D721Med (cell line): ENCODE measurements at regions not wholly inside any gene's neighbourhood (a gene's known extent, or its start where the extent isn't known, plus 50 kb on each side); places are given as distances from the start of the nearest gene placed in this dataset.

Experiments
- DNase-seq: peaks from one replicate; pipeline ENCODE4 v3.0.0; 2011; ENCODE audit warnings: low spot score; ENCODE audit not compliant: insufficient read length
- FAIRE-seq: peaks from 2 replicates; lab custom pipeline; 2011; peaks lifted over from hg19 to GRCh38; lab: Jason Lieb, UNC
- CTCF ChIP-seq: IDR thresholded peaks from 2 replicates; pipeline ENCODE4 v1.5.1; 2012; ENCODE audit warnings: mild to moderate bottlenecking, control low read depth; ENCODE audit not compliant: insufficient read depth; ENCODE audit errors: missing control alignments

- TF ChIP-seq CTCF, result no peak
- DNase-seq (no peak), FAIRE-seq (no peak)
Observed at GRCh38 chr5:86143837-86144236, 473.9 kb upstream of the COX7C start.

- DNase-seq, result no peak
- no peak for FAIRE-seq
- no peak for TF ChIP-seq CTCF
Observed at GRCh38 chr5:86152988-86153560, 464.7 kb upstream of the COX7C start.

GRCh38 chr5:86155796-86156195 lies 461.9 kb upstream of the COX7C start:
- no peak for DNase-seq
- FAIRE-seq, result no peak
- no peak for TF ChIP-seq CTCF

- DNase-seq (no peak), FAIRE-seq (no peak)
- TF ChIP-seq CTCF, result no peak
Observed at GRCh38 chr5:86170194-86170593, 447.5 kb upstream of the COX7C start.

GRCh38 chr5:86175224-86175623 lies 442.5 kb upstream of the COX7C start:
- no peak for TF ChIP-seq CTCF
- FAIRE-seq (no peak), DNase-seq (no peak)

- DNase-seq, result no peak
- no peak for TF ChIP-seq CTCF
- no peak for FAIRE-seq
Observed at GRCh38 chr5:86199287-86199686, 418.5 kb upstream of the COX7C start.

GRCh38 chr5:86228147-86228546 lies 389.6 kb upstream of the COX7C start:
- FAIRE-seq, result peak; percentile 21
- no peak for DNase-seq
- TF ChIP-seq CTCF, result no peak
